PC-3 (cell line): ENCODE measurements at regions not wholly inside any gene's neighbourhood (a gene's known extent, or its start where the extent isn't known, plus 50 kb on each side); places are given as distances from the start of the nearest gene placed in this dataset.

Experiments used
- CTCF ChIP-seq: fragments of 300-600 bp; sonication (generic); conservative IDR thresholded peaks from 2 replicates; pipeline ENCODE4 v1.5.1; 2017; ENCODE audit warnings: antibody characterized with exemption, low read depth, mild to moderate bottlenecking, low read length
- EZH2phosphoT487 ChIP-seq: fragments of 300-600 bp; sonication (generic); IDR thresholded peaks from 2 replicates; pipeline ENCODE4 v1.6.1; 2018; ENCODE audit warnings: mild to moderate bottlenecking, antibody characterized with exemption, low read length, borderline replicate concordance

- TF ChIP-seq CTCF, result no peak
- no peak for TF ChIP-seq EZH2phosphoT487
These were observed 60.9 kb downstream of the CALML3 start for GRCh38 chr10:5585517-5586206.
